Muscle of leg (tissue), 3 donors: ENCODE measurements at regions not wholly inside any gene's neighbourhood (a gene's known extent, or its start where the extent isn't known, plus 50 kb on each side); places are given as distances from the start of the nearest gene placed in this dataset.

Experiments
- DNase-seq: peaks from one replicate; pipeline ENCODE4 v3.0.0; 2013
- H3K27ac ChIP-seq: one replicate; pipeline ENCODE4 v1.5.1; 2013; ENCODE audit warnings: mild to moderate bottlenecking, low read length, control low read depth
- H3K27me3 ChIP-seq: one replicate; pipeline ENCODE4 v1.6.1; 2013; ENCODE audit warnings: low read length; ENCODE audit not compliant: control insufficient read depth, insufficient read depth
- H3K36me3 ChIP-seq: one replicate; pipeline ENCODE4 v1.6.1; 2013; ENCODE audit warnings: low read length; ENCODE audit not compliant: control insufficient read depth, insufficient read depth
- H3K4me1 ChIP-seq: one replicate; pipeline ENCODE4 v1.6.1; 2013; ENCODE audit warnings: low read length; ENCODE audit not compliant: control insufficient read depth, insufficient read depth
- H3K4me3 ChIP-seq: one replicate; pipeline ENCODE4 v1.5.1; 2013; ENCODE audit warnings: low read length, control low read depth
- H3K9me3 ChIP-seq: replicated peaks from 2 replicates; pipeline ENCODE4 v1.6.1; 2013; ENCODE audit warnings: low read depth, low read length; ENCODE audit not compliant: control insufficient read depth
- WGBS: methylation state at CpG from one replicate; pipeline ENCODE4 v1.1.5; 2013; ENCODE audit warnings: missing lambda C conversion rate; ENCODE audit not compliant: insufficient coverage; 5-methylcytosine and 5-hydroxymethylcytosine counted together

DNA sequence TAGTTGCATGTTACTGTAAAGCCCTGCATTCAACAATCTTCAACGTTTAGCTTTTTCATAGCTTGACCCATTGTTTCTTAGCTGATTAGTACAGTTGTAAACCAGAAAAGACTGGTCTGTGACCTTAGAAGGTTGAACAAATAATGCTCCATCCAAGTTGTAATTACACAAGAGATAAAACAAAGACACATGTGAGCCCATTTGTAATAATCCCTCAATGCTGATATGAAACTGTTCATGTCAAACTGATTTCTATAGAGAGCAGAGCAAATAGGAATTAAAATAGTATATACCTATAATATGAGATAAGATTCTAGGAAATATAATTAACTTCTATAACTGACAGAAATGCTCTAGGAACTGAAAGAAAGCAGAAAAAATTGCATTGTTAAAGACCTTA is 94.7 kb upstream of the SLC25A13 start:
- Histone ChIP-seq H3K27ac (no peak overlapping the region), H3K4me3 (no peak overlapping the region), H3K36me3 (no peaks in the 10 kb centered on the region), H3K27me3 (no peaks in the 10 kb centered on the region), H3K4me1 (no peaks in the 10 kb centered on the region), H3K9me3 (no peaks in the 10 kb centered on the region)
- DNase-seq: no peak
- WGBS: no CpG with 5 or more reads among the region's 1 CpG

DNA sequence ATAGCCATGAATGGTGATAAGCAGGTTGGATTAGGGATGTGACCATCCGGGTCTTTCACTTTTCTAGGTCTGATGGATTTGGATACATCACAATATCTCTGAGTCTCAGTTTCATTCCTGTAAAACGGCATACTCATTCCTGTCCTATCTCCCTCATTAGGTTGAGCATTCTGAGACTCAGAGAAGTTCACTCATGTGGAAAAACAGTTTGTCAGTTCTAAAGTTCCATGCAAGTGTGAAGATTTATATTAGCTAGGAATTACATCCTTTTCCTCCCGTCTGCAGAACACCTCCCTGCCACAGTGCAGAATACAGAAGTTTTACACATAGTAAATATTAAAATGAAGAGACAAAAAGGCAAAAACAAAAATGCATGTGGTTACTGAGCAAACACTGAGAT is 94.2 kb upstream of the SLC25A13 start:
- no peak for DNase-seq
- H3K27ac ChIP-seq: no peak overlapping the region
- WGBS: no CpG with 5 or more reads among the region's 3 CpGs
- H3K4me1 ChIP-seq: no peaks in the 10 kb centered on the region
- H3K9me3 ChIP-seq: no peaks in the 10 kb centered on the region
- H3K27me3 ChIP-seq: no peaks in the 10 kb centered on the region
- no peak overlapping the region for H3K4me3 ChIP-seq
- H3K36me3 ChIP-seq: no peaks in the 10 kb centered on the region

DNA sequence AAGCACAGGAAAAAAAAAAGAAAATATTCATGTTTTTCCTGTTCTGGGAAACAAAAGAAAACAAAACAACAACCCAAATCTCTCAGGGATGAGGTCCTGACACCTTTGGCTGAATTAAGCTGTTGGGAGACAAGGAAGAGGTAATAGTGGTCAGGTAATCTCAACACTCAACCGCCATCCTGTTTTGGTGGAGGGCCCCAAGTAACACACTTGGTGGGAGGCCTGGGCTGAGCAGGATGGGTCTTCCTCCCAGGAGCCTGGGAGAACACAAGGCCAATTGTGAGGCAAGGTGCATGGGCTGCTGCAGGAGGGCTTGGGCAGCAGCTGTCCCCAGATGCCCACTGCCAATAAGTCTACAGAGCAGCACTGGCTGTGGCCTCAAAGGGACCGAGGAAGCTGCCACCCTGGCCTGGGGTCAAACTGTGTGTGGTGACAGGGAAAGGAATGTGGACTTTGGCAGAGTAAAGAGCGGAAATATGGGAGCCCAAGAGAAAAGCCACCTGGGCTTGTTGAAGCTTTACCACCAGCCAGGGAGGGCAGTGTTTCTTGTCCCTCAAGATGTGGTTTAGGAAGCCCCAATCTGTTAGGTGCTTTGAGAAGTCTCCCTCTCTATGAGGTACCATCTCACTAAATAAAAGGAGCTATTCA is 93.5 kb upstream of the SLC25A13 start:
- Histone ChIP-seq H3K36me3 (no peaks in the 10 kb centered on the region), H3K4me1 (no peaks in the 10 kb centered on the region), H3K4me3 (no peak overlapping the region), H3K27me3 (no peaks in the 10 kb centered on the region), H3K27ac (no peak overlapping the region), H3K9me3 (no peaks in the 10 kb centered on the region)
- no peak for DNase-seq
- WGBS: 85% methylated on average over 3 of the region's 3 CpGs

DNA sequence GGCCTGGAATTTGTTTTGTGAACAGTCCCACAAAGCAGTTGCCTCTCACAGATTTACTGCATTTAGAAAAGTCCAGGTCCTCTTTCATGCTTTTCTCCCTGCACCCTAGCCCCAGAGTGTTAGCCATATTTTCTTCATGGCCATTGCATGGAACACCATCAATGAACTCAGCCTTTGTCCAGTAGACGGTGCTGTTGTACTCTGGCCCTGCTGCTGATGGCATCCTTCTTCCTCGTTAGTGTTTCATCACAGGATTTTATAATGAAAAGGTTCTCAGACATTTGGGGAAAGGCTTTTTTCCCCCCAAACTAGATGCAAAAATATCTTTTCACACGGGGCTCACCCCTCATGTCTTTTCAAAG is 93.0 kb upstream of the SLC25A13 start:
- Histone ChIP-seq H3K4me1 (no peaks in the 10 kb centered on the region), H3K36me3 (no peaks in the 10 kb centered on the region), H3K27me3 (no peaks in the 10 kb centered on the region), H3K4me3 (no peak overlapping the region), H3K27ac (no peak overlapping the region), H3K9me3 (no peaks in the 10 kb centered on the region)
- WGBS: no CpG with 5 or more reads among the region's 3 CpGs
- DNase-seq: peak; percentile 27

DNA sequence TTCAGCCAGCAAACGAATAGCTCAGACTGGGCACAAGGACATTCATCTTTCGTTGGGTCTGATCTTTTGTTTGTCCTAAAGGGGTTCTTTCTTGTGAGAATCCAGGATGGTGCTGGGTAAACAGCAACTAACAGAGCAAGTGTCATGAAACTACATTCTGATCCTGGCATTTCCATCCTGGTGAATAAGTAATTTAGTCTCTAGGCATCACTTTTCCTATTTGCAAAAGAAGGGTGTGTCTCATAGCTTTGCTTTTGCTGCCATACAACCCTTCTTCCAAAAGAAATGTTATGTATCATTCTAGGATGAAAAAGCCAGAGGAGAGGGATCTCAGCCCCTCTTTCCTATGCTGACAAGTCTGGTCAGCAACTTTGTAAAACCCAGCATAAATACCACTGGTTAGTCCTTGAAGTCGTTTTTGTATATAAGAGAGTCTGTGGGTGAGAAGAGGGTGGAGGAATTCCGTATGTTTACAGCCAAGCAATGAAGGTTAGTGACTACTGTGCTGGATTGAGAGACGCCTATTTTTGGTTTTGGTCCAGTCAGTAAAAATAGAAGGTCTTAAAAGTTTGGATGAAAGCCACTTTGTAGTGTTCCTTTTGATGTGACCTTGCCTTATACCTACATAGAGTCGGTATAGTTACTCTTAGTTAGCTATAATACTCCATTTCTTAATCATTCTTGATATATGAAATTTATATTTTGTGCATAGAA is 88.4 kb upstream of the SLC25A13 start:
- no peaks in the 10 kb centered on the region for H3K36me3 ChIP-seq
- DNase-seq: no peak
- H3K4me3 ChIP-seq: no peak overlapping the region
- no peaks in the 10 kb centered on the region for H3K4me1 ChIP-seq
- H3K27me3 ChIP-seq: no peaks in the 10 kb centered on the region
- H3K9me3 ChIP-seq: no peaks in the 10 kb centered on the region
- WGBS: 50% methylated on average over 1 of the region's 6 CpGs
- no peak overlapping the region for H3K27ac ChIP-seq

DNA sequence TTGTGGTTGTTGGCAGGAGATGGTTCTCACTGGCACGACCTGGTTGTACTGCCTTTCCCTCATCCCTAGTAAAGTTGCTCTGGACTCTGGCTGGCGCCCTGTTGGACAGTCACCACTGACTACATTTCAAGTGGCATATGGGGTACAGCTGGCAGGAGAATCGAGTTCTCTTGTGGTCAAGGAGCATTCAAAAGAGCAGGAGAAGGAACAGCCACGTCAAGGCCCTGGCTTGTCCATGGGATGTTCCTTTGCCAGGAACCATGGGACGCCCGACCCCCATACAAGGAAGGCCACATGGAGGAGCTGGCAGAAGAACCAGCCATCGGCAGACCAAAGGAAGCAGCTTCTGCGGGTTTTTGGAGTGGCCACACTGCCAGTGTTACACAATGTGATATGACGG is 87.0 kb upstream of the SLC25A13 start:
- no peak for DNase-seq
- Histone ChIP-seq H3K27me3 (no peaks in the 10 kb centered on the region), H3K4me1 (no peaks in the 10 kb centered on the region), H3K9me3 (no peaks in the 10 kb centered on the region), H3K36me3 (no peaks in the 10 kb centered on the region), H3K4me3 (no peak overlapping the region), H3K27ac (no peak overlapping the region)
- WGBS: 78% methylated on average over 5 of the region's 9 CpGs

DNA sequence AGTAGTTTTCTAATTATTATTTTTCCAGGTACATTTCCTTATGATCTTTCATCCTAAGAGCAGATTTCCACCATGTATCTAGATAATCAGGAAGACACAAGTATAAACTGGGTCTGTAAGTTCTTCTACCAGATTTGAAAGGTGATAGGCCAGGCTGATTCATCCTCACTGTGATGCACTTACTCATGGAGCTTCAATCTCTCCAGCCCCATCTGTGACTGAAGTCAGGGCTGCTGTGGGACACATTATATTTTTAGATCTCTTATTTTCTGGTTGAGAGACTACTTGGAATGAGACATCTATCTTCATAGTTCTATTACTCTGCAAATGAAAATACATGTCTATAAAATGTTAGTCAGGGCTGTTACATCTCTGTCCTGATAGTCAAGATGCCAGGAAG is 85.5 kb upstream of the SLC25A13 start:
- Histone ChIP-seq H3K27me3 (no peaks in the 10 kb centered on the region), H3K4me1 (no peaks in the 10 kb centered on the region), H3K9me3 (no peaks in the 10 kb centered on the region), H3K4me3 (no peak overlapping the region), H3K36me3 (no peaks in the 10 kb centered on the region), H3K27ac (no peak overlapping the region)
- no peak for DNase-seq

DNA sequence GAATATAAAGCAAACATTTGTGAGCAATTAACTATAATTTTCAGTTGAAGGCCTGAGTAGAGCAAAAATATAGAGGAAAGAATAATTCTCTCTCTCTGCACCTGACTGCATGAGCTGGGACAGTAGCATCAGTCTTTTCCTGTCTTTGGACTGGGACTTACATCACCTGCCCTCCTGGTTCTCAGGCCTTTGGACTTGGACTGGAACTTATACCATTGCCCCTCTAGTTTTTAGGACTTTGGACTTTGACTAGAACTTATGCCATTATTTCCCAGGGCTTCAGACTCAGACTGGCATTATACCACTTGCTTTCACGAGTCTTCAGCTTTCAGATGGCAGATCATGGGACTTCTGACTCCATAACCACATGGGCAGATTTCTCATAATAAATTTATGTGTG is 81.0 kb upstream of the SLC25A13 start:
- H3K9me3 ChIP-seq: no peaks in the 10 kb centered on the region
- DNase-seq: no peak
- H3K4me3 ChIP-seq: no peak overlapping the region
- H3K27me3 ChIP-seq: no peaks in the 10 kb centered on the region
- H3K4me1 ChIP-seq: no peaks in the 10 kb centered on the region
- H3K27ac ChIP-seq: no peak overlapping the region
- WGBS: no CpG with 5 or more reads among the region's 1 CpG
- H3K36me3 ChIP-seq: no peaks in the 10 kb centered on the region

DNA sequence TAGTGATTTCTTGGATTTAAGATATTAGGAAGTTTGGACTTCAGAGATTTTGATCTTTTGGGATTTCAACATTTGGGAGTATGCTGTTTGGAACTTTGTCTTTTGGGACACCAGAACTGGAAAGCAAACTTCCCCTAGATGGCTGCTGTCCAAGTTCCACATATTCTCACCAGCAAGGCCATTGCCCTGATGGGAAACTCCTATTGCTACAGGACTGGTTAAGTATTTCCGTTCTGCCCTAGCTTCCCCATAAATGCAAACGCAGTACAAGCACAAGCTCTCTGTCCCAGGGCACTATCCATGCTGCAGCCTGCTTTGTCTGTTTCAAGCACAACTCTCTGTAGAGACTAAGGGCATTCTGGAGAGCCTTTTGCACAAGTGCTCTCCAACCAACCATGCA is 79.3 kb upstream of the SLC25A13 start:
- WGBS: 71% methylated on average over 2 of the region's 2 CpGs
- no peaks in the 10 kb centered on the region for H3K27me3 ChIP-seq
- H3K36me3 ChIP-seq: no peaks in the 10 kb centered on the region
- no peak overlapping the region for H3K27ac ChIP-seq
- no peaks in the 10 kb centered on the region for H3K4me1 ChIP-seq
- no peak overlapping the region for H3K4me3 ChIP-seq
- peak; percentile 19 for DNase-seq
- H3K9me3 ChIP-seq: no peaks in the 10 kb centered on the region

DNA sequence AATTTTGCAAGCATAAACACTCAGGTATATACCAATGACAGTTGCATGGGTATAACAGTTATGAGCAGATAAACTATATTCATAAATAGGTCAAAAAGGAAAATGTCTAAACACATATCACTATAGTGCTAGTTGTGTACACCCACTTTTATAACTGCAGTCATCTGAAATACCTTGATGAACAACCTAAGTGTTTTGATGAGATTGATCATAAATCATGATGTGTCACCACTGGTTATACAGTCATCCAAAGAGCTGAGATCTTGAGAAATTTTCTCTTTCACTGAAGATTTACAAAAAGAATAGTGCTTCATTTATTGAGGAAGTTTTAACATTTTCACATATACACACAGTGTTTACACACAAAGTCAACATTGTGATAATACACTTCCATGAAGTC is 78.6 kb upstream of the SLC25A13 start:
- no peak for DNase-seq
- no peaks in the 10 kb centered on the region for H3K9me3 ChIP-seq
- H3K36me3 ChIP-seq: no peaks in the 10 kb centered on the region
- H3K4me3 ChIP-seq: no peak overlapping the region
- no peaks in the 10 kb centered on the region for H3K27me3 ChIP-seq
- H3K27ac ChIP-seq: no peak overlapping the region
- no peaks in the 10 kb centered on the region for H3K4me1 ChIP-seq

DNA sequence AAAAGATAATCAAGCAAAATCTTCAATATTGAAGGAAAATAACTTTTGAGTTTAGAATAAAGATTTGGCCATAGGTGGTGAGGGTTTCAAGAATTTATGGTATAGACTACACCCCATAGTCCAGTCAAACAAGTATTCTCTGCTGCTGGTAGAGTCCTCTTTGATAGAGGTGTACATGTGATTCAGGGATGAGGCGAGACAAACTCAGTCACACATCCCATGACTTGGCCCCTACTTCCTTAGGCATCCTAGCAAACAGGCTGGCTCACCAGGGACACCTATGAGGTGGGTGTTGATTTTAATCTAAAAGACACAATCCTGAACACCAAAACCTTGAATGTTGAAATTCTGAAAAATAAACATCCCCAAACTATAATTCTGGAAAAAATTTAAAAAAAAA is 78.1 kb upstream of the SLC25A13 start:
- Histone ChIP-seq H3K9me3 (no peaks in the 10 kb centered on the region), H3K36me3 (no peaks in the 10 kb centered on the region), H3K27me3 (no peaks in the 10 kb centered on the region), H3K27ac (no peak overlapping the region), H3K4me3 (no peak overlapping the region), H3K4me1 (no peaks in the 10 kb centered on the region)
- WGBS: no CpG with 5 or more reads among the region's 1 CpG
- no peak for DNase-seq
